GM23338 (cell line): ENCODE measurements at regions not wholly inside any gene's neighbourhood (a gene's known extent, or its start where the extent isn't known, plus 50 kb on each side); places are given as distances from the start of the nearest gene placed in this dataset.

Experiments
- ATAC-seq: fragments of 200-7000 bp; cut with Tn5 transposase; 3 replicates; pipeline ENCODE4 v1.9.1; 2020
- DNase-seq: peaks from one replicate; pipeline ENCODE4 v3.0.0-alpha.2; 2015; ENCODE audit warnings: low spot score
- H2AFZ ChIP-seq: fragments of 200-600 bp; sonication (generic); 2 replicates; pipeline ENCODE4 v1.8.0; 2016; ENCODE audit warnings: antibody characterized with exemption, mild to moderate bottlenecking, moderate library complexity
- H3F3A ChIP-seq: fragments of 200-600 bp; sonication (generic); replicated peaks from 2 replicates; pipeline ENCODE4 v1.8.0; 2017; ENCODE audit warnings: antibody characterized with exemption, mixed run types, low read depth
- H3K27ac ChIP-seq: fragments of 200-600 bp; sonication (generic); 2 replicates; pipeline ENCODE4 v1.6.1; 2016; ENCODE audit warnings: low read depth
- H3K27me3 ChIP-seq: fragments of 200-600 bp; sonication (generic); 2 replicates; pipeline ENCODE4 v1.8.0; 2016; ENCODE audit warnings: mild to moderate bottlenecking, mixed run types, moderate library complexity; ENCODE audit not compliant: insufficient read depth
- H3K36me3 ChIP-seq: fragments of 200-600 bp; sonication (generic); 2 replicates; pipeline ENCODE4 v1.8.0; 2016; ENCODE audit warnings: mild to moderate bottlenecking; ENCODE audit not compliant: insufficient read depth
- H3K4me1 ChIP-seq: fragments of 200-600 bp; sonication (generic); 2 replicates; pipeline ENCODE4 v1.8.0; 2016; ENCODE audit warnings: mild to moderate bottlenecking, moderate library complexity; ENCODE audit not compliant: insufficient read depth
- H3K4me2 ChIP-seq: fragments of 200-600 bp; sonication (generic); 2 replicates; pipeline ENCODE4 v1.7.1; 2017; ENCODE audit warnings: mixed run types
- H3K4me3 ChIP-seq: fragments of 200-600 bp; sonication (generic); 2 replicates; pipeline ENCODE4 v1.6.1; 2016; ENCODE audit warnings: mixed run types
- H3K79me2 ChIP-seq: fragments of 200-600 bp; sonication (generic); replicated peaks from 2 replicates; pipeline ENCODE4 v1.8.0; 2017; ENCODE audit warnings: mild to moderate bottlenecking; ENCODE audit not compliant: insufficient read depth
- H3K9me2 ChIP-seq: fragments of 200-600 bp; sonication (generic); 2 replicates; pipeline ENCODE4 v1.8.0; 2017; ENCODE audit not compliant: insufficient read depth
- H4K20me1 ChIP-seq: fragments of 200-600 bp; sonication (generic); replicated peaks from 2 replicates; pipeline ENCODE4 v1.8.0; 2017; ENCODE audit warnings: mild to moderate bottlenecking; ENCODE audit not compliant: insufficient read depth
- H3K27ac Mint-ChIP-seq: 2 replicates; pipeline ENCODE4 v1.8.0; 2020; ENCODE audit warnings: inconsistent platforms, mild to moderate bottlenecking, moderate library complexity, mixed read lengths
- H3K27me3 Mint-ChIP-seq: 3 replicates; pipeline ENCODE4 v1.8.0; 2022; ENCODE audit warnings: low read depth, mild to moderate bottlenecking, moderate library complexity, mixed read lengths, inconsistent platforms; ENCODE audit not compliant: insufficient read depth, poor library complexity
- H3K36me3 Mint-ChIP-seq: 3 replicates; pipeline ENCODE4 v1.8.0; 2021; ENCODE audit warnings: low read depth, mild to moderate bottlenecking, inconsistent platforms, moderate library complexity, mixed read lengths
- H3K4me1 Mint-ChIP-seq: 3 replicates; pipeline ENCODE4 v1.8.0; 2020; ENCODE audit warnings: mild to moderate bottlenecking, inconsistent platforms, mixed read lengths
- H3K4me3 Mint-ChIP-seq: 3 replicates; pipeline ENCODE4 v1.8.0; 2021; ENCODE audit warnings: moderate library complexity, mild to moderate bottlenecking, inconsistent platforms, mixed read lengths
- H3K9me3 Mint-ChIP-seq: 3 replicates; pipeline ENCODE4 v1.8.0; 2020; ENCODE audit warnings: moderate library complexity, mild to moderate bottlenecking, inconsistent platforms, mixed read lengths
- CREB1 ChIP-seq: fragments of 250-450 bp; sonication (Bioruptor Pico); IDR thresholded peaks from 2 replicates; pipeline ENCODE4 v1.5.0; 2020; ENCODE audit warnings: low read depth, mild to moderate bottlenecking, moderate library complexity
- CTCF ChIP-seq, 2 experiments: fragments of 200-600 bp in 1 of 2; sonication (generic) in 1 of 2; conservative IDR thresholded peaks; 2 replicates each; pipeline versions ENCODE4 v1.5.1 to v1.6.1; 2016 to 2017; ENCODE audit warnings: antibody characterized with exemption in 2 of 2, low read depth in 2 of 2, mild to moderate bottlenecking in 2 of 2, moderate library complexity in 1 of 2
- ETS1 ChIP-seq: IDR thresholded peaks from 2 replicates; pipeline ENCODE4 v1.6.1; 2016; ENCODE audit warnings: antibody characterized with exemption
- EZH2 ChIP-seq: fragments of 200-600 bp; sonication (generic); IDR thresholded peaks from one replicate; pipeline ENCODE4 v1.8.0; 2017; ENCODE audit warnings: antibody characterized with exemption, mild to moderate bottlenecking, low read depth; ENCODE audit not compliant: unreplicated experiment
- EZH2phosphoT487 ChIP-seq: fragments of 200-600 bp; sonication (generic); IDR thresholded peaks from one replicate; pipeline ENCODE4 v1.8.1; 2018; ENCODE audit warnings: antibody characterized with exemption; ENCODE audit not compliant: unreplicated experiment
- JUNB ChIP-seq: IDR thresholded peaks from one replicate; pipeline ENCODE4 v1.6.1; 2016; ENCODE audit warnings: antibody characterized with exemption; ENCODE audit not compliant: unreplicated experiment
- NANOG ChIP-seq: IDR thresholded peaks from 2 replicates; pipeline ENCODE4 v1.6.1; 2016; ENCODE audit warnings: antibody characterized with exemption, borderline replicate concordance
- POLR2AphosphoS5 ChIP-seq: IDR thresholded peaks from 2 replicates; pipeline ENCODE4 v1.6.1; 2016; ENCODE audit warnings: antibody characterized with exemption, low read depth
- REST ChIP-seq: IDR thresholded peaks from one replicate; pipeline ENCODE4 v1.6.1; 2018; ENCODE audit warnings: antibody characterized with exemption; ENCODE audit not compliant: unreplicated experiment
- STAT1 ChIP-seq: IDR thresholded peaks from one replicate; pipeline ENCODE4 v1.6.1; 2016; ENCODE audit warnings: antibody characterized with exemption; ENCODE audit not compliant: unreplicated experiment
- ZNF114 ChIP-seq: fragments of 250-450 bp; sonication (Bioruptor Pico); IDR thresholded peaks from 2 replicates; pipeline ENCODE4 v1.5.0; 2020; ENCODE audit warnings: mild to moderate bottlenecking, moderate library complexity
- ZNF331 ChIP-seq: fragments of 250-450 bp; sonication (Bioruptor Pico); IDR thresholded peaks from 2 replicates; pipeline ENCODE4 v1.5.0; 2020; ENCODE audit warnings: low read depth, mild to moderate bottlenecking, moderate library complexity
- ZNF462 ChIP-seq: fragments of 250-450 bp; sonication (Bioruptor Pico); IDR thresholded peaks from 2 replicates; pipeline ENCODE4 v1.5.0; 2020; ENCODE audit warnings: mild to moderate bottlenecking, moderate library complexity

DNA sequence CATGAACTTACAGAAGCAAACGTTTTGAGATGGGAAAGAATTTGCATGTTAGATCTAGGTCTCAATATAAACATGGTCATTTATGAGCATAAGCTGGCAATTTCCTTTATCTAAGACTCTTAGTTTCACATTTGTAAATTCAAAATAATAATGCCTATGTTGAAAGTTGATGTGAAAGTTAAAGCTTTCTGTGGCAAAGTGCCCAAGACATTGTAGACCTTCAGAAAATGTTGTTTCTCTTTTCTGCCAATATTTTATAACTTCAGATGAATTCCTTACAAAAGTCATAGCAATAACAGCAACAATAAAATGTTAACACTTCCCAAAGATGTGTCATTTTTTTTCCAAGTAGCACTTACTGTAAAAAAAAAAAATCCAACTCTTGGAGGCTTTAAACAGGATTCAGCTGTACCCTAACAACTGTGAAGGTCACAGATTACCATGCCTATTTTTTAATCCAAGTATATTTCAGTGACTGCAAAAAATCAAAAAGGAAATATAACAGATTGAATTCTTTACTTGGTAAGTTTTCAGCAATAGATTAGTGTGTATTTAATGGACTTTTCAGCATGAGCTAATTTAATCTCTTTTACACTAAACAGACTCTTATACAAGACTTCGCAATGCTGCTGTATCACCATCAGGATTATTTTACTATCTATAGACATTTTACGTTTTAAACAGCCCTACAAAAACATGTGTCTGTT is 206.5 kb upstream of the PDE5A start:
- Mint-ChIP-seq H3K27me3 (no peaks in the 10 kb centered on the region), H3K9me3 (peaks cover 9% of the 10 kb centered on the region; the same call in 2 of the 3 replicates)
- no peak for TF ChIP-seq JUNB
- TF ChIP-seq ZNF114, result no peak
- TF ChIP-seq EZH2, result no peak
- no peak for TF ChIP-seq CREB1
- no peak for TF ChIP-seq ETS1
- no peak for TF ChIP-seq EZH2phosphoT487
- no peak for TF ChIP-seq ZNF331 (CRISPR knock-in tag)
- no peak for TF ChIP-seq NANOG
- no peak for TF ChIP-seq STAT1
- TF ChIP-seq POLR2AphosphoS5, result no peak
- TF ChIP-seq REST, result no peak
- TF ChIP-seq CTCF (conservative IDR thresholded peaks at IDR 0.05; ENCODE audit: low read depth in 2 of 2), result no peak
- TF ChIP-seq ZNF462 (CRISPR knock-in tag), result no peak

More for the DNA sequence above, 206.5 kb upstream of the PDE5A start:
- H3K27me3 ChIP-seq, result no peaks in the 10 kb centered on the region
- H4K20me1 ChIP-seq, result no peaks in the 10 kb centered on the region
- H3K4me2 ChIP-seq, result no peak overlapping the region
- H3K4me1 Mint-ChIP-seq, result peaks cover 5% of the 10 kb centered on the region; the same call in 1 of the 3 replicates
- no peak overlapping the region for H2AFZ ChIP-seq
- no peak overlapping the region for H3K27ac Mint-ChIP-seq
- no peaks in the 10 kb centered on the region for H3K36me3 ChIP-seq
- DNase-seq (no peak), ATAC-seq (no peak)
- no peaks in the 10 kb centered on the region for H3K36me3 Mint-ChIP-seq
- no peaks in the 10 kb centered on the region for H3K79me2 ChIP-seq
- no peaks in the 10 kb centered on the region for H3K4me1 ChIP-seq
- H3F3A ChIP-seq, result no peaks in the 10 kb centered on the region
- no peak overlapping the region for H3K4me3 ChIP-seq
- no peak overlapping the region for H3K4me3 Mint-ChIP-seq
- H3K27ac ChIP-seq, result no peak overlapping the region
- no peaks in the 10 kb centered on the region; the same call in 1 of the 2 replicates for H3K9me2 ChIP-seq
